ENCODE measurements at regions not wholly inside any gene's neighbourhood (a gene's known extent, or its start where the extent isn't known, plus 50 kb on each side); places are given as distances from the start of the nearest gene placed in this dataset.

- Mint-ChIP-seq H3K4me3 (no peak overlapping the region), H3K4me1 (ENCODE audit: low read depth) (peaks cover 45% of the 10 kb centered on the region), H3K36me3 (ENCODE audit: low read depth) (no peaks in the 10 kb centered on the region), H3K27ac (peak overlapping the region; percentile 14), H3K9me3 (no peaks in the 10 kb centered on the region), H3K27me3 (ENCODE audit: insufficient read depth) (peaks cover 3% of the 10 kb centered on the region; the same call in 1 of the 2 replicates)
- peak; percentile 16 for DNase-seq
- no peak for TF ChIP-seq CTCF (IDR thresholded peaks at IDR 0.05)
Measured at GRCh38 chr17:27980043-27980442, 62.4 kb upstream of the NLK start.

GRCh38 chr17:27981978-27982377, 60.5 kb upstream of the NLK start:
- H3K9me3 Mint-ChIP-seq: no peaks in the 10 kb centered on the region
- peaks cover 44% of the 10 kb centered on the region for H3K4me1 Mint-ChIP-seq (ENCODE audit: low read depth)

GRCh38 chr17:27982688-27983087, 59.8 kb upstream of the NLK start:
- Mint-ChIP-seq H3K9me3 (no peaks in the 10 kb centered on the region), H3K27me3 (ENCODE audit: insufficient read depth) (no peaks in the 10 kb centered on the region), H3K4me3 (no peak overlapping the region), H3K4me1 (ENCODE audit: low read depth) (peaks cover 43% of the 10 kb centered on the region), H3K27ac (no peak overlapping the region), H3K36me3 (ENCODE audit: low read depth) (no peaks in the 10 kb centered on the region)
- no peak for DNase-seq
- TF ChIP-seq CTCF (IDR thresholded peaks at IDR 0.05): no peak

More at GRCh38 chr17:27981978-27982377, 60.5 kb upstream of the NLK start:
- no peak overlapping the region for H3K4me3 Mint-ChIP-seq
- no peak overlapping the region for H3K27ac Mint-ChIP-seq
- no peaks in the 10 kb centered on the region for H3K27me3 Mint-ChIP-seq (ENCODE audit: insufficient read depth)
- H3K36me3 Mint-ChIP-seq (ENCODE audit: low read depth): no peaks in the 10 kb centered on the region
- no peak for DNase-seq
- TF ChIP-seq CTCF (IDR thresholded peaks at IDR 0.05): no peak

- Mint-ChIP-seq H3K36me3 (ENCODE audit: low read depth) (no peaks in the 10 kb centered on the region), H3K9me3 (no peaks in the 10 kb centered on the region), H3K27me3 (ENCODE audit: insufficient read depth) (peaks cover 1% of the 10 kb centered on the region; the same call in 1 of the 2 replicates), H3K4me1 (ENCODE audit: low read depth) (peaks cover 35% of the 10 kb centered on the region), H3K27ac (no peak overlapping the region), H3K4me3 (no peak overlapping the region)
- TF ChIP-seq CTCF (IDR thresholded peaks at IDR 0.05): no peak
- no peak for DNase-seq
Measured at GRCh38 chr17:27983853-27984252, 58.6 kb upstream of the NLK start.

GRCh38 chr17:27984404-27984803, 58.1 kb upstream of the NLK start:
- TF ChIP-seq CTCF (IDR thresholded peaks at IDR 0.05): no peak
- Mint-ChIP-seq H3K4me1 (ENCODE audit: low read depth) (peaks cover 35% of the 10 kb centered on the region), H3K27ac (no peak overlapping the region), H3K27me3 (ENCODE audit: insufficient read depth) (peaks cover 1% of the 10 kb centered on the region; the same call in 1 of the 2 replicates), H3K9me3 (no peaks in the 10 kb centered on the region), H3K4me3 (no peak overlapping the region), H3K36me3 (ENCODE audit: low read depth) (no peaks in the 10 kb centered on the region)
- DNase-seq: no peak

- H3K27ac Mint-ChIP-seq: no peak overlapping the region
- no peaks in the 10 kb centered on the region for H3K9me3 Mint-ChIP-seq
- no peak for DNase-seq
- peaks cover 1% of the 10 kb centered on the region; the same call in 1 of the 2 replicates for H3K27me3 Mint-ChIP-seq (ENCODE audit: insufficient read depth)
- no peaks in the 10 kb centered on the region for H3K36me3 Mint-ChIP-seq (ENCODE audit: low read depth)
- H3K4me3 Mint-ChIP-seq: no peak overlapping the region
- peaks cover 35% of the 10 kb centered on the region for H3K4me1 Mint-ChIP-seq (ENCODE audit: low read depth)
- TF ChIP-seq CTCF (IDR thresholded peaks at IDR 0.05): no peak
Measured at GRCh38 chr17:27984816-27985215, 57.7 kb upstream of the NLK start.

Data from HFFc6 (cell line).